H1 (cell line): ENCODE measurements at regions not wholly inside any gene's neighbourhood (a gene's known extent, or its start where the extent isn't known, plus 50 kb on each side); places are given as distances from the start of the nearest gene placed in this dataset.

Experiments
- CTCF ChIA-PET: fragments of 300-600 bp; sonication (Branson Sonifier 250); formaldehyde crosslinking; loops from one replicate; lab custom pipeline; 2021; ENCODE audit not compliant: partially characterized antibody; lab: Charles Lee
- POLR2A ChIA-PET: fragments of 300-600 bp; sonication (Branson Sonifier 250); formaldehyde crosslinking; loops from one replicate; lab custom pipeline; 2021; ENCODE audit warnings: inconsistent platforms; ENCODE audit not compliant: partially characterized antibody; lab: Charles Lee
- DNase-seq, 2 experiments: peaks; one replicate each; pipeline versions ENCODE4 v3.0.0 to v3.0.0-alpha.2; 2010 to 2022; ENCODE audit warnings: low spot score in 2 of 2, low read depth in 1 of 2, mixed read lengths in 1 of 2
- FAIRE-seq: peaks from 2 replicates; lab custom pipeline; 2011; peaks lifted over from hg19 to GRCh38; lab: Jason Lieb, UNC
- H2AFZ ChIP-seq: 2 replicates; pipeline ENCODE4 v1.8.1; 2012; ENCODE audit warnings: low read length, inconsistent platforms
- H2AK5ac ChIP-seq: 2 replicates; pipeline ENCODE4 v1.6.1; 2013; ENCODE audit warnings: low read depth, low read length
- H2BK120ac ChIP-seq: replicated peaks from 2 replicates; pipeline ENCODE3; 2013; ENCODE audit warnings: low read depth, low read length, inconsistent platforms
- H2BK12ac ChIP-seq: 2 replicates; pipeline ENCODE4 v1.6.1; 2013; ENCODE audit warnings: low read depth, low read length
- H2BK15ac ChIP-seq: 2 replicates; pipeline ENCODE4 v1.6.1; 2013; ENCODE audit warnings: low read length
- H2BK20ac ChIP-seq: 2 replicates; pipeline ENCODE4 v1.6.1; 2013; ENCODE audit warnings: low read length
- H2BK5ac ChIP-seq: 2 replicates; pipeline ENCODE4 v1.6.1; 2013; ENCODE audit warnings: low read depth, low read length
- H3K14ac ChIP-seq: 2 replicates; pipeline ENCODE4 v1.6.1; 2013; ENCODE audit warnings: inconsistent platforms; ENCODE audit not compliant: insufficient read length
- H3K18ac ChIP-seq: 2 replicates; pipeline ENCODE4 v1.6.1; 2013; ENCODE audit warnings: low read length; ENCODE audit errors: extremely low read depth
- H3K23ac ChIP-seq: 2 replicates; pipeline ENCODE4 v1.6.1; 2013; ENCODE audit warnings: inconsistent platforms; ENCODE audit not compliant: insufficient read length
- H3K23me2 ChIP-seq: 2 replicates; pipeline ENCODE4 v1.6.1; 2013; ENCODE audit warnings: low read depth, low read length
- H3K27ac ChIP-seq: 2 replicates; pipeline ENCODE4 v1.6.1; 2011; ENCODE audit warnings: low read depth, low read length, inconsistent platforms
- H3K27me3 ChIP-seq, 4 experiments: replicated peaks in 1 of 4; 1 replicate in 1 of 4; 2 replicates in 3 of 4; pipeline versions ENCODE4 v1.6.1 to v1.8.1; 2011 to 2013; ENCODE audit warnings: low read length in 3 of 4, mild to moderate bottlenecking in 3 of 4, inconsistent platforms in 2 of 4, mixed read lengths in 2 of 4, moderate library complexity in 1 of 4; ENCODE audit not compliant: control insufficient read depth in 3 of 4, insufficient read depth in 3 of 4; ENCODE audit errors: extremely low read depth in 1 of 4
- H3K36me3 ChIP-seq, 4 experiments: 2 replicates each; pipeline versions ENCODE4 v1.6.1 to v1.8.1; 2011 to 2013; ENCODE audit warnings: mild to moderate bottlenecking in 4 of 4, low read length in 3 of 4, moderate library complexity in 2 of 4, control low read depth in 1 of 4, inconsistent platforms in 1 of 4; ENCODE audit not compliant: insufficient read depth in 4 of 4, control insufficient read depth in 2 of 4
- H3K4ac ChIP-seq: replicated peaks from 2 replicates; pipeline ENCODE3; 2013; ENCODE audit warnings: low read length, low read depth, mixed read lengths, inconsistent platforms; ENCODE audit not compliant: insufficient read length
- H3K4me1 ChIP-seq, 4 experiments: replicated peaks in 1 of 4; 1 replicate in 1 of 4; 2 replicates in 3 of 4; pipeline versions ENCODE4 v1.6.1 to v1.8.1; 2011 to 2013; ENCODE audit warnings: low read length in 3 of 4, inconsistent platforms in 2 of 4, mixed read lengths in 1 of 4; ENCODE audit not compliant: insufficient read depth in 4 of 4, control insufficient read depth in 3 of 4
- H3K4me2 ChIP-seq, 2 experiments: 2 replicates each; pipeline versions ENCODE4 v1.6.1 to v1.8.1; 2011 to 2013; ENCODE audit warnings: low read depth in 2 of 2, low read length in 2 of 2, control low read depth in 1 of 2, inconsistent platforms in 1 of 2, mild to moderate bottlenecking in 1 of 2; ENCODE audit not compliant: insufficient read depth in 1 of 2
- H3K4me3 ChIP-seq, 4 experiments: fragments of 200-600, 300-600 bp in 1 of 4; sonication (generic), shearing (Covaris generic), sonication (Bioruptor Twin) in 1 of 4; 2 replicates each; pipeline versions ENCODE4 v1.5.1 to v1.8.1; 2011 to 2016; ENCODE audit warnings: low read length in 4 of 4, low read depth in 3 of 4, control low read depth in 2 of 4, inconsistent platforms in 2 of 4, mild to moderate bottlenecking in 2 of 4, mixed read lengths in 1 of 4, moderate library complexity in 1 of 4; ENCODE audit not compliant: insufficient read depth in 2 of 4; ENCODE audit errors: extremely low read depth in 1 of 4
- H3K56ac ChIP-seq: replicated peaks from 2 replicates; pipeline ENCODE3; 2013; ENCODE audit warnings: low read depth, mild to moderate bottlenecking, mixed read lengths, low read length, inconsistent platforms; ENCODE audit not compliant: insufficient read length
- H3K79me1 ChIP-seq: 2 replicates; pipeline ENCODE4 v1.6.1; 2013; ENCODE audit warnings: low read depth, low read length, control low read depth
- H3K79me2 ChIP-seq, 2 experiments: 2 replicates each; pipeline versions ENCODE4 v1.6.1 to v1.8.1; 2012 to 2013; ENCODE audit warnings: low read length in 2 of 2, mild to moderate bottlenecking in 2 of 2, inconsistent platforms in 1 of 2; ENCODE audit not compliant: insufficient read depth in 2 of 2, control insufficient read depth in 1 of 2
- H3K9ac ChIP-seq, 4 experiments: replicated peaks in 1 of 4; 1 replicate in 1 of 4; 2 replicates in 3 of 4; pipeline versions ENCODE4 v1.6.1 to v1.8.1; 2011 to 2013; ENCODE audit warnings: low read depth in 3 of 4, low read length in 3 of 4, control low read depth in 2 of 4, mild to moderate bottlenecking in 2 of 4, moderate library complexity in 2 of 4, inconsistent platforms in 1 of 4; ENCODE audit errors: extremely low read depth in 1 of 4
- H3K9me3 ChIP-seq, 2 experiments: 2 replicates each; pipeline versions ENCODE4 v1.6.1 to v1.8.1; 2012 to 2013; ENCODE audit warnings: mild to moderate bottlenecking in 2 of 2, moderate library complexity in 2 of 2, control low read depth in 1 of 2, inconsistent platforms in 1 of 2, low read depth in 1 of 2, low read length in 1 of 2, mixed read lengths in 1 of 2; ENCODE audit not compliant: insufficient read depth in 2 of 2
- H4K20me1 ChIP-seq, 2 experiments: replicated peaks in 1 of 2; 2 replicates each; pipeline versions ENCODE3 to v1.8.1; 2011 to 2013; ENCODE audit warnings: inconsistent platforms in 2 of 2, low read length in 2 of 2, mild to moderate bottlenecking in 1 of 2; ENCODE audit not compliant: insufficient read depth in 2 of 2, control insufficient read depth in 1 of 2
- H4K5ac ChIP-seq: 2 replicates; pipeline ENCODE4 v1.6.1; 2013; ENCODE audit warnings: low read length, low read depth, mixed read lengths, inconsistent platforms; ENCODE audit not compliant: insufficient read length
- H4K8ac ChIP-seq: 2 replicates; pipeline ENCODE4 v1.8.0; 2013; ENCODE audit warnings: mild to moderate bottlenecking, moderate library complexity, low read length, inconsistent platforms; ENCODE audit not compliant: insufficient read depth; ENCODE audit errors: extremely low read depth
- H4K91ac ChIP-seq: replicated peaks from 2 replicates; pipeline ENCODE3; 2013; ENCODE audit warnings: low read length, mixed read lengths, inconsistent platforms; ENCODE audit not compliant: insufficient read length
- GTF2F1 ChIP-seq: IDR thresholded peaks from 2 replicates; pipeline ENCODE4 v1.6.1; 2012; ENCODE audit warnings: low read depth, low read length, improper control_type of control experiment, borderline replicate concordance
- SP2 ChIP-seq: IDR thresholded peaks from 2 replicates; pipeline ENCODE4 v1.6.1; 2012; ENCODE audit warnings: mild to moderate bottlenecking, low read length, inconsistent platforms
- TAF7 ChIP-seq: optimal IDR thresholded peaks from 2 replicates; pipeline ENCODE3; 2011; ENCODE audit warnings: low read depth, mild to moderate bottlenecking, inconsistent platforms, low read length, moderate library complexity, borderline replicate concordance
- WGBS, 2 experiments: shearing (Covaris generic) in 1 of 2; methylation state at CpG; one replicate each; pipeline versions ENCODE4 v1.1.6 to v1.1.7; 2013 to 2015; ENCODE audit warnings: low lambda C conversion rate in 2 of 2, mixed read lengths in 2 of 2, inconsistent platforms in 1 of 2, low coverage in 1 of 2, missing lambda C conversion rate in 1 of 2; ENCODE audit not compliant: insufficient replicate concordance in 2 of 2, insufficient coverage in 1 of 2, insufficient read length in 1 of 2; ENCODE audit errors: extremely low coverage in 1 of 2, missing lambda C conversion rate in 1 of 2; 5-methylcytosine and 5-hydroxymethylcytosine counted together

DNA sequence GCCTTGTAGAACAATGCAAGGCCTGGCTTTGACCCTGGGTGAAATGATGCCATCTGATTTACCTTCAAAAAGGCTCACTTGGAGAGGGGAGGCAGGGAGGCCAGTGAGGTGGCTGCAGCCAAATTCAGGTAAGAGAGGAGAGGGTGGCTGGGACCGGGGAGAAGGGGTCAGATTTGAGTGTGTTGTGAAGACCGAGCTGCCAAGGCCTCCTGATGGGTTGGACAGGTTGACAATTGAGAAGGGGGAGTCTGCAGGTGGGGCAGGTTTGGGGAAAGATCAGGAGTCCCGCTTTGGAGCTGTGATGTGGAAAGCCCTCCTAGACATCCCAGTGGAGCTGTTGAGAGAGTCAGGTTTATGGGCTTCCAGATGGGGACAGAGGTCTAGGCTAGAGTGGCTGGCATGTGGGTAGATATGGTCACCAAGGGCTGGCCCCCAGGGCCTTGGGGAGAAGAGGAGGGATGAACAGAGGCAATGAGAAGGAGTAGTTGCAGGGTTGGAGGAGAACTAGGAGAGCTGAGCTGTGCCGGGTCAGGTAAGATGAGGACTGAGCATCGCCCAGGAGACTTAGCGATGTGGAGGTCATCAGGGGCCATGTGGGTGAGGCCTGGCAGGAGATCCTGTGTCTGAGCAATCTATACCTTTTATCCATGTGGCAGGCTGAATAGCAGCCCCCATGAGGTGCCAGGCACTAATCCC, 70.5 kb upstream of the TOX2 start:
- Histone ChIP-seq H3K4me2 (no peak overlapping the region), H3K23me2 (no peaks in the 10 kb centered on the region), H3K14ac (no peak overlapping the region), H3K36me3 (no peaks in the 10 kb centered on the region), H3K4me3 (no peak overlapping the region), H3K9ac (no peak overlapping the region), H3K79me1 (no peaks in the 10 kb centered on the region), H4K8ac (no peak overlapping the region), H3K18ac (no peak overlapping the region), H2BK5ac (no peak overlapping the region), H2BK120ac (no peak overlapping the region), H3K56ac (no peak overlapping the region), H3K79me2 (no peaks in the 10 kb centered on the region), H4K20me1 (no peaks in the 10 kb centered on the region), H3K27me3 (no peaks in the 10 kb centered on the region), H3K23ac (no peak overlapping the region), H3K4ac (no peak overlapping the region), H4K5ac (no peak overlapping the region), H2BK20ac (no peak overlapping the region), H3K4me1 (peaks cover 0 to 6% (median 1%) of the 10 kb centered on the region in 4 experiments; a peak in 3 of 7 replicates), H3K9me3 (no peaks in the 10 kb centered on the region), H2BK15ac (no peak overlapping the region), H3K27ac (no peak overlapping the region), H2AFZ (no peak overlapping the region), H4K91ac (no peak overlapping the region), H2BK12ac (no peak overlapping the region), H2AK5ac (no peak overlapping the region)
- POLR2A ChIA-PET = interaction anchor here (0.6 kb wide), 1 partner anchor 372 kb away, joined by 3 read pairs; no protein-coding TSS in a partner anchor
- 90% methylated on average over 6 of the region's 6 CpGs; no CpG with 5 or more reads in 1 of the 2 experiments for WGBS, 2 experiments
- DNase-seq = peak in 1 of 2 experiments; percentile 29
- FAIRE-seq = no peak
- CTCF ChIA-PET = interaction anchor here (0.7 to 1.3 kb wide), 3 partner anchors 9 to 94 kb away, joined by 3 to 4 read pairs (median 3); no protein-coding TSS in a partner anchor
- no peak for TF ChIP-seq GTF2F1
- no peak for TF ChIP-seq SP2
- TF ChIP-seq TAF7 = no peak
